Upper lobe of right lung (tissue), 1 donor: ENCODE measurements at regions not wholly inside any gene's neighbourhood (a gene's known extent, or its start where the extent isn't known, plus 50 kb on each side); places are given as distances from the start of the nearest gene placed in this dataset.
"Not testable (repeated sequence)": the region's sequence is repeated elsewhere in the genome, so short reads cannot be mapped to it uniquely, and the experiment has no call there.

Experiments used
- ATAC-seq: fragments of 200-7000 bp; cut with Tn5 transposase; one replicate; pipeline ENCODE4 v1.9.1; 2020; ENCODE audit warnings: mild to moderate bottlenecking, moderate library complexity
- DNase-seq: peaks from one replicate; pipeline ENCODE4 v3.0.0-alpha.2; 2020
- H3K27ac ChIP-seq: fragments of 200-600 bp; one replicate; pipeline ENCODE4 v1.8.0; 2022
- H3K27me3 ChIP-seq: fragments of 200-600 bp; one replicate; pipeline ENCODE4 v1.8.0; 2022; ENCODE audit warnings: mild to moderate bottlenecking
- H3K36me3 ChIP-seq: fragments of 200-600 bp; one replicate; pipeline ENCODE4 v1.8.0; 2022
- H3K4me1 ChIP-seq: fragments of 200-600 bp; one replicate; pipeline ENCODE4 v1.8.0; 2022
- H3K4me3 ChIP-seq: fragments of 200-600 bp; one replicate; pipeline ENCODE4 v1.8.0; 2022; ENCODE audit warnings: mild to moderate bottlenecking
- H3K9me3 ChIP-seq: fragments of 200-600 bp; one replicate; pipeline ENCODE4 v1.8.0; 2022
- intact Hi-C: fragments of 100-400 bp; cut with DNase I; formaldehyde crosslinking; loops from one replicate; pipeline ENCODE4 v1.11.0; 2022
- TF ChIP-seq, protein P1 (sequence below): fragments of 200-600 bp; IDR thresholded peaks from one replicate; pipeline ENCODE4 v1.8.0; 2022; ENCODE audit warnings: antibody characterized with exemption
- donor health status: DM: no; HTN: yes; CAD: no; lungs with severe emphysema.

DNA sequence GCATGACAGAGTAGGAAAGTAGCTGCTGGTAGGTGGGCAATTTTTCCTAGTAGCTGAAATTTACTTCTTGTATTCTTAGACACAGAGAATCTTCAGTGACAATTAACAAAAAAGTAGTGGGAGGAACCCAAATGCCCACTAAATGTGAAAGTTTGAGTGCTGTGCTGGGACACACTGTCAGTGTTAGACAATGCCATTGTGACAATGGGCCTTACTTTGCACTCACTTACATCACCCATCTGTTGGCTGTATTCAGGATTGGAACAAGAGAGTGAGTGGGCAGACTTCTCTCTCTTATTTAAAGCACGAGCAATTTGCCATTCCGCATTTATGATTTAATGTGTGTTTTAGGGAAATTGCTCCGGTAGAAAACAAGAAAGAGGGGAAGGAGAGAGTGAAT is 662.5 kb downstream of the CBLN4 start:
- H3K4me3 ChIP-seq: no peak overlapping the region
- no peaks in the 10 kb centered on the region for H3K4me1 ChIP-seq
- intact Hi-C loops: no loop called here
- H3K36me3 ChIP-seq: no peaks in the 10 kb centered on the region
- TF ChIP-seq, protein P1, sequence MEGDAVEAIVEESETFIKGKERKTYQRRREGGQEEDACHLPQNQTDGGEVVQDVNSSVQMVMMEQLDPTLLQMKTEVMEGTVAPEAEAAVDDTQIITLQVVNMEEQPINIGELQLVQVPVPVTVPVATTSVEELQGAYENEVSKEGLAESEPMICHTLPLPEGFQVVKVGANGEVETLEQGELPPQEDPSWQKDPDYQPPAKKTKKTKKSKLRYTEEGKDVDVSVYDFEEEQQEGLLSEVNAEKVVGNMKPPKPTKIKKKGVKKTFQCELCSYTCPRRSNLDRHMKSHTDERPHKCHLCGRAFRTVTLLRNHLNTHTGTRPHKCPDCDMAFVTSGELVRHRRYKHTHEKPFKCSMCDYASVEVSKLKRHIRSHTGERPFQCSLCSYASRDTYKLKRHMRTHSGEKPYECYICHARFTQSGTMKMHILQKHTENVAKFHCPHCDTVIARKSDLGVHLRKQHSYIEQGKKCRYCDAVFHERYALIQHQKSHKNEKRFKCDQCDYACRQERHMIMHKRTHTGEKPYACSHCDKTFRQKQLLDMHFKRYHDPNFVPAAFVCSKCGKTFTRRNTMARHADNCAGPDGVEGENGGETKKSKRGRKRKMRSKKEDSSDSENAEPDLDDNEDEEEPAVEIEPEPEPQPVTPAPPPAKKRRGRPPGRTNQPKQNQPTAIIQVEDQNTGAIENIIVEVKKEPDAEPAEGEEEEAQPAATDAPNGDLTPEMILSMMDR: no peak
- H3K27me3 ChIP-seq: no peaks in the 10 kb centered on the region
- H3K9me3 ChIP-seq: no peaks in the 10 kb centered on the region
- H3K27ac ChIP-seq: no peak overlapping the region
- ATAC-seq (no peak), DNase-seq (no peak)

- H3K9me3 ChIP-seq: no peaks in the 10 kb centered on the region
- no peak for ATAC-seq
- TF ChIP-seq, protein P1: no peak
- DNase-seq: no peak
- intact Hi-C loops: no loop called here
- no peaks in the 10 kb centered on the region for H3K4me1 ChIP-seq
- H3K27ac ChIP-seq: no peak overlapping the region
- H3K27me3 ChIP-seq: no peaks in the 10 kb centered on the region
- H3K36me3 ChIP-seq: no peaks in the 10 kb centered on the region
- H3K4me3 ChIP-seq: no peak overlapping the region
Observed at GRCh38 chr20:55333798-55334197, 671.5 kb downstream of the CBLN4 start.

DNA sequence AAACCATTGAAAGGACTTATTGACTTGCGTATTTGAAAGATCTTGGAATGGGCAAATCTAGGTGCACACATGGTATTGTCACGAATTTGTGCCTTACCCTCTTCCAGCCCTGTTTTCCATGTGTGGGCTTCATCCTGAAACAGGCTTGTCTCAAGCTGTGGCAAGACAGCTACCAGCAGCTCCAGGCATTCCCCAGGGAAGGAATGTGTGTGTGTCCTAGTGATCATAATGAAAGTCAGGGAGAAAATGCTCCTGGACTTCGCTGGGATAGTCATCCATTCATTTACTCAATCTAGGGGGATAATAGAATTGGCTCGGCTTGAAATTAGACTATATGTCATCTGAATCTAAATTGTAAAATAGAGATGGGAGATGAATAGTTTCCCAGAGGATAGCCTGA is 676.2 kb downstream of the CBLN4 start:
- DNase-seq (no peak), ATAC-seq (no peak)
- H3K4me1 ChIP-seq: no peaks in the 10 kb centered on the region
- H3K36me3 ChIP-seq: no peaks in the 10 kb centered on the region
- intact Hi-C loops: no loop called here
- H3K9me3 ChIP-seq: no peaks in the 10 kb centered on the region
- no peak overlapping the region for H3K27ac ChIP-seq
- no peak overlapping the region for H3K4me3 ChIP-seq
- no peaks in the 10 kb centered on the region for H3K27me3 ChIP-seq
- TF ChIP-seq, protein P1: no peak

DNA sequence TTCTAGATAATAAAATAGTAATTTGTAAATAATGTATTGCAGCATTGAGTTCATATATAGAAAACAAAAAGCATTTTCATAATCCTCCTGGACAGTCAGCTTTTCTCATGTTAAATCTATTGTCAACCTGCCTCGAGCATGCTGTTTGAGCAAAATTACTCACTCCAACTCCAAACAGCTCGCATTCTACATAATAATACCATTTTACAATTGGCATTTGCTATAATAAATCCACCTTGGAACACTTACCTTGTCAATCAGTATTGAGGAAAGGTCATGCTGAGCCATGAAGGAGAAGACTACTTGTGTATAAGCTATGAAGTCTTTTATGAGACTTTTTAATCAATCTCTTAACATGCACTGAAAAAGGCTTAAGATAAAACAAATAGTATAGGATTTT is 682.6 kb downstream of the CBLN4 start:
- Histone ChIP-seq H3K36me3 (no peaks in the 10 kb centered on the region), H3K9me3 (no peaks in the 10 kb centered on the region), H3K4me1 (no peaks in the 10 kb centered on the region), H3K4me3 (no peak overlapping the region), H3K27ac (no peak overlapping the region), H3K27me3 (no peaks in the 10 kb centered on the region)
- no peak for ATAC-seq
- intact Hi-C loops: no loop called here
- no peak for DNase-seq
- TF ChIP-seq, protein P1: no peak

- Histone ChIP-seq H3K27me3 (no peaks in the 10 kb centered on the region), H3K4me3 (no peak overlapping the region), H3K4me1 (no peaks in the 10 kb centered on the region), H3K9me3 (no peaks in the 10 kb centered on the region), H3K27ac (no peak overlapping the region), H3K36me3 (no peaks in the 10 kb centered on the region)
- TF ChIP-seq, protein P1: no peak
- intact Hi-C loops: no loop called here
- DNase-seq (no peak), ATAC-seq (no peak)
Observed at GRCh38 chr20:55316753-55317152, 688.6 kb downstream of the CBLN4 start.

DNA sequence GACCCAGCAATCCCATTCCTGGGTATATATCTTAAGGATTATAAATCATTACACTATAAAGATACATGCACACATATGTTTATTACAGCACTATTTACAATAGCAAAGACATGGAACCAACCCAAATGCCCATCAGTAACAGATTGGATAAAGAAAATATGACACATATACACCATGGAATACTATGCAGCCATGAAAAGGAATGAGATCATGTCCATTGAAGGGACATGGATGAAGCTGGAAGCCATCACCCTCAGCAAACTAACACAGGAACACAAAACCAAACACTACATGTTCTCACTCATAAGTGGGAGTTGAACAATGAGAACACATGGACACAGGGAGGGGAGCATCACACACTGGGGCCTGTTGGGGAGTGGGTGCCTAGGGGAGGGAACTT is 694.5 kb downstream of the CBLN4 start:
- H3K4me1 ChIP-seq, H3K9me3 ChIP-seq, intact Hi-C loops, DNase-seq, H3K36me3 ChIP-seq, H3K4me3 ChIP-seq, ATAC-seq, H3K27ac ChIP-seq, H3K27me3 ChIP-seq: not testable (repeated sequence)
